ENCODE measurements at regions not wholly inside any gene's neighbourhood (a gene's known extent, or its start where the extent isn't known, plus 50 kb on each side); places are given as distances from the start of the nearest gene placed in this dataset.
"Not testable (repeated sequence)": the region's sequence is repeated elsewhere in the genome, so short reads cannot be mapped to it uniquely, and the experiment has no call there.

DNA sequence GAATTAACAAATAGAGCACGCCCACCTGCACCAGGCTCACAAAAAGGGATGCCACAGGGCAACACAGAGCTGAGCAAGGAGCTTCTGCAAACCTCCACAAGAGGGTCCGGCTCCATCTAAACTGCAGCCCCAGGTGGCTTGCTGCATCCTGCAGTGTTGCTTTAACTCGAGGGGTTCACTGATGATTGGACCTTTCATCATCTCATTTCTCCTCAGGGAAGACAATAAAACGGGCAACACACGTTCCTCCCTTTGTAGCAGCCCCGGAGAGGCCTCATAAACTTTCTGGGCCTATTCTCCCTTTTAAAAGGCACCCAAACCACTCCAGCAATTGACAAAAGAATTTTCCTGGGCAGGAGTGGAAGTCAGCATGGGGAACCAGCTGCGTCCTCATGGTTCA, 161.5 kb upstream of the CDH4 start:
- no peaks in the 10 kb centered on the region for H3K27me3 ChIP-seq (ENCODE audit: low read depth)
- TF ChIP-seq, protein P1, sequence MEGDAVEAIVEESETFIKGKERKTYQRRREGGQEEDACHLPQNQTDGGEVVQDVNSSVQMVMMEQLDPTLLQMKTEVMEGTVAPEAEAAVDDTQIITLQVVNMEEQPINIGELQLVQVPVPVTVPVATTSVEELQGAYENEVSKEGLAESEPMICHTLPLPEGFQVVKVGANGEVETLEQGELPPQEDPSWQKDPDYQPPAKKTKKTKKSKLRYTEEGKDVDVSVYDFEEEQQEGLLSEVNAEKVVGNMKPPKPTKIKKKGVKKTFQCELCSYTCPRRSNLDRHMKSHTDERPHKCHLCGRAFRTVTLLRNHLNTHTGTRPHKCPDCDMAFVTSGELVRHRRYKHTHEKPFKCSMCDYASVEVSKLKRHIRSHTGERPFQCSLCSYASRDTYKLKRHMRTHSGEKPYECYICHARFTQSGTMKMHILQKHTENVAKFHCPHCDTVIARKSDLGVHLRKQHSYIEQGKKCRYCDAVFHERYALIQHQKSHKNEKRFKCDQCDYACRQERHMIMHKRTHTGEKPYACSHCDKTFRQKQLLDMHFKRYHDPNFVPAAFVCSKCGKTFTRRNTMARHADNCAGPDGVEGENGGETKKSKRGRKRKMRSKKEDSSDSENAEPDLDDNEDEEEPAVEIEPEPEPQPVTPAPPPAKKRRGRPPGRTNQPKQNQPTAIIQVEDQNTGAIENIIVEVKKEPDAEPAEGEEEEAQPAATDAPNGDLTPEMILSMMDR (IDR thresholded peaks at IDR 0.05), result no peak
- intact Hi-C loops (cut with DNase I), result no loop called here
- DNase-seq (no peak), ATAC-seq (no peak)
- H3K4me1 ChIP-seq, result no peaks in the 10 kb centered on the region
- H3K9me3 ChIP-seq, result peaks cover 10% of the 10 kb centered on the region
- H3K4me3 ChIP-seq, result no peak overlapping the region
- H3K36me3 ChIP-seq, result no peaks in the 10 kb centered on the region
- no peak overlapping the region for H3K27ac ChIP-seq

DNA sequence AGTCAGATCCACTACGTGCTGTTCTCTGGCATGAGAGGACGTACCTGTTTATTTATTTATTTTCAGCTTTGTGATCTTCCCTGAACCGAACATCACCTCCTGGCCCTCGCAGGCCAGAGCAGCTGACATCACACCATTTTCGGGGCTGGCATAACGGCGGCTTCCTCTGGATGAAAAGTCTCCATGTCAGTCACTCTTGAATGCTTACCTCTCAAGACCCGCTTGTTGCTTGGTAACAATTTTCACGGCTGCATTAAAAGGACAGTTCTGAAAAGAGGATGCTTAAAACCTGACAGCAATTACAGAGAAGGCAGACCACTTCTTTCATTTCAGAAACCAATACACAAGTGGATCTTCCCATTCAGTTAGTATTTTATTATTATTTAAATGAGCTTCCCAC, 159.8 kb upstream of the CDH4 start:
- Histone ChIP-seq H3K4me3 (no peak overlapping the region), H3K36me3 (no peaks in the 10 kb centered on the region), H3K27me3 (ENCODE audit: low read depth) (no peaks in the 10 kb centered on the region), H3K9me3 (peaks cover 10% of the 10 kb centered on the region), H3K27ac (no peak overlapping the region), H3K4me1 (no peaks in the 10 kb centered on the region)
- no peak for ATAC-seq
- DNase-seq, result no peak
- TF ChIP-seq, protein P1 (IDR thresholded peaks at IDR 0.05), result no peak
- intact Hi-C loops (cut with DNase I), result no loop called here

DNA sequence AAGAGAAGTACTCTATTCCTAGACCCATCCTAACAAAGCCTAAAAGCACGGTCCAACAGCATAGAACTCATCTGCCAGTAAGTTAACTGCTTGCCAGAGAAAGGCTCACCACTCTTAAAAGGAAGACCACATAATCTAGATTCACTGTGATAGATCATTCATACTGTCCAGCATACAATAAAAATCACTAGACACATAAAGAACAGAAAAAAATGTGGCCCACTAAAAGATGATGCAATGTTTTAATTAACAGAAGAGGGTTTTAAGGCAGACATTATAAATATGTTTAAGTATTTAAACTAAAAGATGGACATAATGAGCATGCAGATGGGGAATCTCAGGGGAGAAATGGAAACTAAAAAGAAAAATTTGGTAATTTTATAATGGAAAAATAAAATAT, 157.5 kb upstream of the CDH4 start:
- TF ChIP-seq, protein P1 (IDR thresholded peaks at IDR 0.05), result no peak
- ATAC-seq, result no peak
- no peak for DNase-seq
- intact Hi-C loops (cut with DNase I), result no loop called here
- no peak overlapping the region for H3K4me3 ChIP-seq
- no peaks in the 10 kb centered on the region for H3K27me3 ChIP-seq (ENCODE audit: low read depth)
- no peaks in the 10 kb centered on the region for H3K36me3 ChIP-seq
- H3K4me1 ChIP-seq, result no peaks in the 10 kb centered on the region
- H3K27ac ChIP-seq, result no peak overlapping the region
- peaks cover 10% of the 10 kb centered on the region for H3K9me3 ChIP-seq

DNA sequence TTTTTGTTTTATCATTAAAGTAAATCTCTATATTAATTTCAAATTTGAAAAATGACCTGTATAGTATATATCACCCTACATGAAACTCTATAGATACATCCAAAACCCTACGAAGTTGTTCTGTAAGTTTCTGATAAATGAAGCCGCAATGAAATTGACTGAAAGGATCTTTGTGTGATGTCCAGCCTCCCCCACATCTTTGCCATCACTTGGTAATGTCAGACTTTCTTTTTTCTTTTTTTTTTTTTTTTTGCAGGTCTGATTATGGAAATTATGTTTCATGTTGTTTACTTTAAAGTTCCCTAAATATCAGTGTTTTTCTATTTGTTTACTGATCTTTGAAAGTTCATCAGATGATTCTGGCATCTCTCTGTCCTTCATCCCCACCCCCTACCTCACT, 155.6 kb upstream of the CDH4 start:
- DNase-seq (no peak), ATAC-seq (no peak)
- H3K36me3 ChIP-seq, result no peaks in the 10 kb centered on the region
- H3K4me3 ChIP-seq, result no peak overlapping the region
- TF ChIP-seq, protein P1 (IDR thresholded peaks at IDR 0.05), result no peak
- H3K27me3 ChIP-seq (ENCODE audit: low read depth), result no peaks in the 10 kb centered on the region
- H3K9me3 ChIP-seq, result peaks cover 10% of the 10 kb centered on the region
- intact Hi-C loops (cut with DNase I), result no loop called here
- no peak overlapping the region for H3K27ac ChIP-seq
- no peaks in the 10 kb centered on the region for H3K4me1 ChIP-seq

DNA sequence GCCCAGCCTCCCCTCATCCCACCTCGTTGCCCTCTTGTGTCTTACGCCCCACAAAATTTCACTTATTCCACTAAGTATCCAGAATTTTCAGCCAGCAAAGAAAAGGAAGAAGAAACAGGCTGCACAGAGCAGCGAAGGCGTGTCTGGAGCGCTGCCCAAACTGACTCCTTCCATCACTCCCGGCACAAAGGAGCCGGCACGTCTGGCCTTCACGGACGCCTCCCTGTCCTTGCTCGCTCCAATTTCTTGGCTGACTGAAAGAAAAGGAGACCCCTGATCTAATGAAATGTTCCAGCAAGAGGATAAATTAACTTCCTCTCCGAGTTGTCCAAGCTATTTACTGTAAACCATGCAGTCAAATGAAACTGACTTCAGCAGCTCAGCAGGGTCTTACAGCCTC, 152.3 kb upstream of the CDH4 start:
- no peaks in the 10 kb centered on the region for H3K36me3 ChIP-seq
- peaks cover 2% of the 10 kb centered on the region for H3K9me3 ChIP-seq
- intact Hi-C loops (cut with DNase I), result no loop called here
- no peak overlapping the region for H3K4me3 ChIP-seq
- TF ChIP-seq, protein P1 (IDR thresholded peaks at IDR 0.05), result no peak
- ATAC-seq, result no peak
- H3K27ac ChIP-seq, result no peak overlapping the region
- no peaks in the 10 kb centered on the region for H3K4me1 ChIP-seq
- DNase-seq, result no peak
- peaks cover 4% of the 10 kb centered on the region for H3K27me3 ChIP-seq (ENCODE audit: low read depth)

DNA sequence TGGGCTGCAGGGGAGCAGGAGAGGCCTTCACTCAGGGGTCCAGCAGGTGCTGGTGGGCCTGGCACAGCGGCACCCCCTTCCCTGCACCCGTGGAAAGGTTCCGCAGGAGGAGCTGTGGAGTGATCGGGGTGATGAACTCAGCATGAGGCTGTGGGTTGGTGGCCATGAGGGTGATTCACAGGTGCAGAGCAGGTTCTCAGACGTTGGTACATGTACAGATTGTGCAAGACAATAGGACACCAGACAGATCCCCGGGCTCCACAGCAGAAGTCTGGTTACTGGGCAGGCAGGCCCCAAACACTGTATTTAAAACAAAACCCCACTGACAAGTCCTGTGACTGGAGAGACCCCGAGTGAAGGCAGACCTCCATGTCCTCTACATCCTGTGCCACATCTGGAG, 151.6 kb upstream of the CDH4 start:
- DNase-seq, result no peak
- Histone ChIP-seq H3K27me3 (ENCODE audit: low read depth) (peaks cover 4% of the 10 kb centered on the region), H3K4me3 (no peak overlapping the region), H3K4me1 (no peaks in the 10 kb centered on the region), H3K9me3 (no peaks in the 10 kb centered on the region), H3K27ac (no peak overlapping the region), H3K36me3 (no peaks in the 10 kb centered on the region)
- TF ChIP-seq, protein P1 (IDR thresholded peaks at IDR 0.05), result no peak
- intact Hi-C loops (cut with DNase I), result no loop called here
- no peak for ATAC-seq

DNA sequence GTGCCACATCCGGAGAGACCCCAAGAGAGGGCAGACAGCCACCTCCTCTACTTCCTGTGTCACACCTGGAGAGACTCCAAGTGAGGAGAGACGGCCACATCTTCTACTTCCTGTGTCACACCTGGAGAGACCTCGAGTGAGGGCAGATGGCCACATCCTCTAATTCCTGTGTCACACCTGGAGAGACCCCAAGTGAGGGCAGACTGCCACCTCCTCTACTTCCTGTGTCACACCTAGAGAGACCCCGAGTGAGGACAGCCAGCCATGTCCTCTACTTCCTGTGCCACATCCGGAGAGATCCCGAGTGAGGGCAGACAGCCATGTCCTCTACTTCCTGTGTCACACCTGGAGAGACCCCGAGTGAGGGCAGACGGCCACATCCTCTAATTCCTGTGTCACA, 150.7 kb upstream of the CDH4 start:
- H3K27me3 ChIP-seq (ENCODE audit: low read depth); H3K9me3 ChIP-seq; ATAC-seq; intact Hi-C loops (cut with DNase I); H3K36me3 ChIP-seq; H3K4me3 ChIP-seq; H3K4me1 ChIP-seq; DNase-seq; H3K27ac ChIP-seq: not testable (repeated sequence)
